Prostate gland (tissue), 2 donors: ENCODE measurements at regions not wholly inside any gene's neighbourhood (a gene's known extent, or its start where the extent isn't known, plus 50 kb on each side); places are given as distances from the start of the nearest gene placed in this dataset.

Source experiments
- POLR2AphosphoS5 ChIP-seq: sonication (generic); formaldehyde crosslinking; IDR thresholded peaks from one replicate; pipeline ENCODE4 v1.6.1; 2017; ENCODE audit warnings: antibody characterized with exemption
- TF ChIP-seq, protein P1 (sequence below), 4 experiments: fragments of 200-600 bp in 2 of 4; fragments of 450-650 bp in 2 of 4; sonication (generic) in 2 of 4; IDR thresholded peaks; 1 replicate in 3 of 4; 2 replicates in 1 of 4; pipeline ENCODE4 v1.5.1; 2016 to 2019; ENCODE audit warnings: antibody characterized with exemption in 4 of 4, mild to moderate bottlenecking in 2 of 4, moderate library complexity in 2 of 4

DNA sequence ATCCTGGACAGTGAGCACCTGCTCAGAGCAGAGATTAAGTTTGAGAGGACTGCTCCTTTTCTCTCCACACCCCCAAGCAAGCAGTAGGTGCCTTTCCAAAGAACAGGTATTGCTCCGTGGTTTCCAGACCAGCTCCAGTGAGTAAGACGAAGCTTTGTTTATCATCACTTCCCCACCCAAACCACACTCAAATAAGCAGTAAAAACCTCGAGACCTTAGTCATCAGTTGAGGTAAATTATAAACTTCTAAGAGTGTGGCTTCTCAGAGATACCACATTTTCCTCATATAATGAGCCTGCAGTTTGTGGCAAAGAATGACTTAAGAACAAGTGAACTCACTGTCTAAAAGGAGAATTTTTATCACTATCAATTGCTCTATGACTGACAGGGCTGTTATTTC lies 50.0 kb upstream of the GRB10 start:
- TF ChIP-seq, protein P1, sequence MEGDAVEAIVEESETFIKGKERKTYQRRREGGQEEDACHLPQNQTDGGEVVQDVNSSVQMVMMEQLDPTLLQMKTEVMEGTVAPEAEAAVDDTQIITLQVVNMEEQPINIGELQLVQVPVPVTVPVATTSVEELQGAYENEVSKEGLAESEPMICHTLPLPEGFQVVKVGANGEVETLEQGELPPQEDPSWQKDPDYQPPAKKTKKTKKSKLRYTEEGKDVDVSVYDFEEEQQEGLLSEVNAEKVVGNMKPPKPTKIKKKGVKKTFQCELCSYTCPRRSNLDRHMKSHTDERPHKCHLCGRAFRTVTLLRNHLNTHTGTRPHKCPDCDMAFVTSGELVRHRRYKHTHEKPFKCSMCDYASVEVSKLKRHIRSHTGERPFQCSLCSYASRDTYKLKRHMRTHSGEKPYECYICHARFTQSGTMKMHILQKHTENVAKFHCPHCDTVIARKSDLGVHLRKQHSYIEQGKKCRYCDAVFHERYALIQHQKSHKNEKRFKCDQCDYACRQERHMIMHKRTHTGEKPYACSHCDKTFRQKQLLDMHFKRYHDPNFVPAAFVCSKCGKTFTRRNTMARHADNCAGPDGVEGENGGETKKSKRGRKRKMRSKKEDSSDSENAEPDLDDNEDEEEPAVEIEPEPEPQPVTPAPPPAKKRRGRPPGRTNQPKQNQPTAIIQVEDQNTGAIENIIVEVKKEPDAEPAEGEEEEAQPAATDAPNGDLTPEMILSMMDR (IDR thresholded peaks at IDR 0.05) = no peak
- TF ChIP-seq POLR2AphosphoS5 = no peak
